ENCODE measurements at regions not wholly inside any gene's neighbourhood (a gene's known extent, or its start where the extent isn't known, plus 50 kb on each side); places are given as distances from the start of the nearest gene placed in this dataset.

- TF ChIP-seq CTCF (IDR thresholded peaks at IDR 0.05; ENCODE audit: poor library complexity) (no peak), EZH2phosphoT487 (IDR thresholded peaks at IDR 0.05; ENCODE audit: low read depth, severe bottlenecking, unreplicated experiment) (no peak), EZH2 (IDR thresholded peaks at IDR 0.05; ENCODE audit: borderline replicate concordance) (no peak)
Observed at GRCh38 chr5:67870662-67871061, 344.9 kb upstream of the PIK3R1 start.

Data from hepatocyte (in vitro differentiated cells).